ELF-1 (cell line): ENCODE measurements at regions not wholly inside any gene's neighbourhood (a gene's known extent, or its start where the extent isn't known, plus 50 kb on each side); places are given as distances from the start of the nearest gene placed in this dataset.
A peak's percentile ranks its signal among the peaks of the same experiment; 100 is the strongest.

Source experiments
- DNase-seq: peaks from one replicate; pipeline ENCODE4 v3.0.0-alpha.2; 2016; ENCODE audit warnings: low read depth, low spot score

GRCh38 chr11:36807871-36808270, 209.8 kb upstream of the RAG2 start:
- no peak for DNase-seq

GRCh38 chr11:36803084-36803483, 205.0 kb upstream of the RAG2 start:
- DNase-seq: no peak

GRCh38 chr11:36792996-36793914, 195.2 kb upstream of the RAG2 start:
- peak; percentile 1 for DNase-seq

- DNase-seq: no peak
Observed at GRCh38 chr11:36791957-36792356, 193.9 kb upstream of the RAG2 start.

- DNase-seq: no peak
Observed at GRCh38 chr11:36790526-36790925, 192.5 kb upstream of the RAG2 start.

GRCh38 chr11:36783808-36784207, 185.8 kb upstream of the RAG2 start:
- DNase-seq: no peak

GRCh38 chr11:36779791-36780190, 181.8 kb upstream of the RAG2 start:
- DNase-seq: no peak

GRCh38 chr11:36777311-36777710, 179.3 kb upstream of the RAG2 start:
- DNase-seq: no peak

- no peak for DNase-seq
Observed at GRCh38 chr11:36775756-36776155, 177.7 kb upstream of the RAG2 start.

GRCh38 chr11:36775130-36775529, 177.1 kb upstream of the RAG2 start:
- DNase-seq: no peak

GRCh38 chr11:36774603-36775002, 176.6 kb upstream of the RAG2 start:
- DNase-seq: no peak

GRCh38 chr11:36763187-36763586, 165.2 kb upstream of the RAG2 start:
- no peak for DNase-seq

GRCh38 chr11:36757075-36757474, 159.0 kb upstream of the RAG2 start:
- no peak for DNase-seq

GRCh38 chr11:36753960-36754359, 155.9 kb upstream of the RAG2 start:
- DNase-seq: no peak

GRCh38 chr11:36751996-36752395, 154.0 kb upstream of the RAG2 start:
- DNase-seq: no peak

GRCh38 chr11:36751335-36751781, 153.3 kb upstream of the RAG2 start:
- DNase-seq: no peak

- no peak for DNase-seq
Observed at GRCh38 chr11:36750349-36750748, 152.3 kb upstream of the RAG2 start.

GRCh38 chr11:36748836-36749235, 150.8 kb upstream of the RAG2 start:
- DNase-seq: no peak

GRCh38 chr11:36746886-36747710, 149.1 kb upstream of the RAG2 start:
- DNase-seq: peak; percentile 92

- DNase-seq: peak; percentile 75
Observed at GRCh38 chr11:36744375-36745168, 146.5 kb upstream of the RAG2 start.

- no peak for DNase-seq
Observed at GRCh38 chr11:36743039-36743438, 145.0 kb upstream of the RAG2 start.

GRCh38 chr11:36741515-36741914, 143.5 kb upstream of the RAG2 start:
- no peak for DNase-seq
